Thyroid gland (tissue), 4 donors: ENCODE measurements at regions not wholly inside any gene's neighbourhood (a gene's known extent, or its start where the extent isn't known, plus 50 kb on each side); places are given as distances from the start of the nearest gene placed in this dataset.

Experiments used
- POLR2A ChIP-seq, 2 donors: fragments of 450-650 bp; IDR thresholded peaks; one replicate each; pipeline ENCODE4 v1.6.1; 2017; ENCODE audit warnings: antibody characterized with exemption in 2 of 2, mild to moderate bottlenecking in 2 of 2, moderate library complexity in 1 of 2
- TF ChIP-seq, protein P1 (sequence below), 6 experiments: fragments of 200-600 bp in 3 of 6; fragments of 450-650 bp in 3 of 6; sonication (generic) in 3 of 6; IDR thresholded peaks; one replicate each; pipeline ENCODE4 v1.5.1; 2016 to 2019; ENCODE audit warnings: antibody characterized with exemption in 6 of 6, mild to moderate bottlenecking in 2 of 6, inconsistent platforms in 1 of 6, moderate library complexity in 1 of 6

DNA sequence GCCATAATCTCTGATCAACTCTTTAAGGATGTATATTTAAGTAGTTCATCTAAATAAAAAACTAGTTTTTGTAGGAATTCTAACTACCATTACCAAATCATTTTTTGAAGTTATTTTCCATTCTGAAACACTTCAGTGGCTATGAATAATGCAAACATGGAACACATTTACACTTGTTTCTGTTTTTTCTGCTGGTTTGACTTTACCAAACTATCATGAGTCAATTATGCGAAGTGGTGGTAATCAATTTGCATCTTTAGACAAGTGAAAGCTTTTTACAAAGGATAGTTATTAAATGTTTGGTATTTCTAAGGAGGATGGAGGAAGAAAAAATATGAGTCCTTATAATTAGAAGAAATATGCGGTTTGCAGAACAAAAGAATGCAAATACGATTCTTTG lies 202.0 kb upstream of the MMADHC start:
- TF ChIP-seq, protein P1, sequence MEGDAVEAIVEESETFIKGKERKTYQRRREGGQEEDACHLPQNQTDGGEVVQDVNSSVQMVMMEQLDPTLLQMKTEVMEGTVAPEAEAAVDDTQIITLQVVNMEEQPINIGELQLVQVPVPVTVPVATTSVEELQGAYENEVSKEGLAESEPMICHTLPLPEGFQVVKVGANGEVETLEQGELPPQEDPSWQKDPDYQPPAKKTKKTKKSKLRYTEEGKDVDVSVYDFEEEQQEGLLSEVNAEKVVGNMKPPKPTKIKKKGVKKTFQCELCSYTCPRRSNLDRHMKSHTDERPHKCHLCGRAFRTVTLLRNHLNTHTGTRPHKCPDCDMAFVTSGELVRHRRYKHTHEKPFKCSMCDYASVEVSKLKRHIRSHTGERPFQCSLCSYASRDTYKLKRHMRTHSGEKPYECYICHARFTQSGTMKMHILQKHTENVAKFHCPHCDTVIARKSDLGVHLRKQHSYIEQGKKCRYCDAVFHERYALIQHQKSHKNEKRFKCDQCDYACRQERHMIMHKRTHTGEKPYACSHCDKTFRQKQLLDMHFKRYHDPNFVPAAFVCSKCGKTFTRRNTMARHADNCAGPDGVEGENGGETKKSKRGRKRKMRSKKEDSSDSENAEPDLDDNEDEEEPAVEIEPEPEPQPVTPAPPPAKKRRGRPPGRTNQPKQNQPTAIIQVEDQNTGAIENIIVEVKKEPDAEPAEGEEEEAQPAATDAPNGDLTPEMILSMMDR (IDR thresholded peaks at IDR 0.05) = no peak
- TF ChIP-seq POLR2A (IDR thresholded peaks at IDR 0.05) = no peak
